ENCODE measurements at regions not wholly inside any gene's neighbourhood (a gene's known extent, or its start where the extent isn't known, plus 50 kb on each side); places are given as distances from the start of the nearest gene placed in this dataset.
A peak's percentile ranks its signal among the peaks of the same experiment; 100 is the strongest.
"Not testable (repeated sequence)": the region's sequence is repeated elsewhere in the genome, so short reads cannot be mapped to it uniquely, and the experiment has no call there.

- H3K4me3 ChIP-seq (replicated peaks; ENCODE audit: low read depth, low read length): no peak overlapping the region
These were observed 89.1 kb upstream of the SLC30A5 start for GRCh38 chr5:69004676-69005075.

GRCh38 chr5:69006030-69006429, 87.8 kb upstream of the SLC30A5 start:
- DNase-seq (ENCODE audit: extremely low read depth, low read depth): no peak
- no peak for TF ChIP-seq CTCF (IDR thresholded peaks at IDR 0.05; ENCODE audit: low read depth, low read length, missing control alignments)
- H3K4me3 ChIP-seq (replicated peaks; ENCODE audit: low read depth, low read length): no peak overlapping the region

More at GRCh38 chr5:69004676-69005075, 89.1 kb upstream of the SLC30A5 start:
- no peak for TF ChIP-seq CTCF (IDR thresholded peaks at IDR 0.05; ENCODE audit: low read depth, low read length, missing control alignments)
- DNase-seq (ENCODE audit: extremely low read depth, low read depth): no peak

- TF ChIP-seq CTCF (IDR thresholded peaks at IDR 0.05; ENCODE audit: low read depth, low read length, missing control alignments): no peak
- DNase-seq (ENCODE audit: extremely low read depth, low read depth): no peak
- H3K4me3 ChIP-seq (replicated peaks; ENCODE audit: low read depth, low read length): no peak overlapping the region
These were observed 86.7 kb upstream of the SLC30A5 start for GRCh38 chr5:69007163-69007562.

- peak; percentile 88 for TF ChIP-seq CTCF (IDR thresholded peaks at IDR 0.05; ENCODE audit: low read depth, low read length, missing control alignments)
- H3K4me3 ChIP-seq (replicated peaks; ENCODE audit: low read depth, low read length): no peak overlapping the region
- DNase-seq (ENCODE audit: extremely low read depth, low read depth): no peak
These were observed 86.0 kb upstream of the SLC30A5 start for GRCh38 chr5:69007726-69008368.

- no peak for TF ChIP-seq CTCF (IDR thresholded peaks at IDR 0.05; ENCODE audit: low read depth, low read length, missing control alignments)
- no peak for DNase-seq (ENCODE audit: extremely low read depth, low read depth)
- no peak overlapping the region for H3K4me3 ChIP-seq (replicated peaks; ENCODE audit: low read depth, low read length)
These were observed 83.3 kb upstream of the SLC30A5 start for GRCh38 chr5:69010476-69010875.

GRCh38 chr5:69011910-69012309, 81.9 kb upstream of the SLC30A5 start:
- H3K4me3 ChIP-seq (replicated peaks; ENCODE audit: low read depth, low read length): no peak overlapping the region
- TF ChIP-seq CTCF (IDR thresholded peaks at IDR 0.05; ENCODE audit: low read depth, low read length, missing control alignments): no peak
- DNase-seq (ENCODE audit: extremely low read depth, low read depth): peak; percentile 15

GRCh38 chr5:69013481-69013880, 80.3 kb upstream of the SLC30A5 start:
- H3K4me3 ChIP-seq (replicated peaks; ENCODE audit: low read depth, low read length): no peak overlapping the region
- no peak for TF ChIP-seq CTCF (IDR thresholded peaks at IDR 0.05; ENCODE audit: low read depth, low read length, missing control alignments)
- DNase-seq (ENCODE audit: extremely low read depth, low read depth): no peak

GRCh38 chr5:69014007-69014406, 79.8 kb upstream of the SLC30A5 start:
- not testable (repeated sequence) for H3K4me3 ChIP-seq (replicated peaks; ENCODE audit: low read depth, low read length); DNase-seq (ENCODE audit: extremely low read depth, low read depth)

Measured in HFF-Myc (cell line).